ENCODE measurements at regions not wholly inside any gene's neighbourhood (a gene's known extent, or its start where the extent isn't known, plus 50 kb on each side); places are given as distances from the start of the nearest gene placed in this dataset.

DNA sequence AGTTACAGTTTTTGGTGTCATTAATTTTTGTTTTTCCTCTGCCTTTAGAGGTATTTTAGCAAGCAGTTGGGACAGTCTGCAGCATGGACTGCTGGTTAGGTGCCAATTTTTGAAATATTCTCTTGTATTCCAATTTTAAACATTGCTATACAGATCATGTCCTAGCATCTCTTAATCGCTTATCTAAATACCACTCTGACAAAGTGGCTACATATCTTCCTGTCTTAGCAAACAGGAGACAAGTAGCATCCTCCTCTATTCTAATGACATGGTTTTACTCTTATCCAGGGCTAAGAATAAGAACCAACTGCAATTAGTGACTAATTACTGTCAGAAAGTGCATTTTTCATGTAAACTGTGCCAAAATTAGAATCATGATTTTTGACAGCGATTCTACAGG is 117.8 kb upstream of the ATP2B1 start:
- no peak for TF ChIP-seq CTCF (IDR thresholded peaks at IDR 0.05; ENCODE audit: low read depth, low read length, missing input control)
- TF ChIP-seq SP1 (IDR thresholded peaks at IDR 0.05) = no peak
- TF ChIP-seq TAF1 (conservative IDR thresholded peaks at IDR 0.05) = no peak
- TF ChIP-seq GABPA (IDR thresholded peaks at IDR 0.05 in 1 of 2, conservative IDR thresholded peaks at IDR 0.05 in 1 of 2) = no peak
- TF ChIP-seq JUND (IDR thresholded peaks at IDR 0.05) = no peak
- TF ChIP-seq, protein P1, sequence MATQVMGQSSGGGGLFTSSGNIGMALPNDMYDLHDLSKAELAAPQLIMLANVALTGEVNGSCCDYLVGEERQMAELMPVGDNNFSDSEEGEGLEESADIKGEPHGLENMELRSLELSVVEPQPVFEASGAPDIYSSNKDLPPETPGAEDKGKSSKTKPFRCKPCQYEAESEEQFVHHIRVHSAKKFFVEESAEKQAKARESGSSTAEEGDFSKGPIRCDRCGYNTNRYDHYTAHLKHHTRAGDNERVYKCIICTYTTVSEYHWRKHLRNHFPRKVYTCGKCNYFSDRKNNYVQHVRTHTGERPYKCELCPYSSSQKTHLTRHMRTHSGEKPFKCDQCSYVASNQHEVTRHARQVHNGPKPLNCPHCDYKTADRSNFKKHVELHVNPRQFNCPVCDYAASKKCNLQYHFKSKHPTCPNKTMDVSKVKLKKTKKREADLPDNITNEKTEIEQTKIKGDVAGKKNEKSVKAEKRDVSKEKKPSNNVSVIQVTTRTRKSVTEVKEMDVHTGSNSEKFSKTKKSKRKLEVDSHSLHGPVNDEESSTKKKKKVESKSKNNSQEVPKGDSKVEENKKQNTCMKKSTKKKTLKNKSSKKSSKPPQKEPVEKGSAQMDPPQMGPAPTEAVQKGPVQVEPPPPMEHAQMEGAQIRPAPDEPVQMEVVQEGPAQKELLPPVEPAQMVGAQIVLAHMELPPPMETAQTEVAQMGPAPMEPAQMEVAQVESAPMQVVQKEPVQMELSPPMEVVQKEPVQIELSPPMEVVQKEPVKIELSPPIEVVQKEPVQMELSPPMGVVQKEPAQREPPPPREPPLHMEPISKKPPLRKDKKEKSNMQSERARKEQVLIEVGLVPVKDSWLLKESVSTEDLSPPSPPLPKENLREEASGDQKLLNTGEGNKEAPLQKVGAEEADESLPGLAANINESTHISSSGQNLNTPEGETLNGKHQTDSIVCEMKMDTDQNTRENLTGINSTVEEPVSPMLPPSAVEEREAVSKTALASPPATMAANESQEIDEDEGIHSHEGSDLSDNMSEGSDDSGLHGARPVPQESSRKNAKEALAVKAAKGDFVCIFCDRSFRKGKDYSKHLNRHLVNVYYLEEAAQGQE (IDR thresholded peaks at IDR 0.05) = no peak
